ENCODE measurements at regions not wholly inside any gene's neighbourhood (a gene's known extent, or its start where the extent isn't known, plus 50 kb on each side); places are given as distances from the start of the nearest gene placed in this dataset.

DNA sequence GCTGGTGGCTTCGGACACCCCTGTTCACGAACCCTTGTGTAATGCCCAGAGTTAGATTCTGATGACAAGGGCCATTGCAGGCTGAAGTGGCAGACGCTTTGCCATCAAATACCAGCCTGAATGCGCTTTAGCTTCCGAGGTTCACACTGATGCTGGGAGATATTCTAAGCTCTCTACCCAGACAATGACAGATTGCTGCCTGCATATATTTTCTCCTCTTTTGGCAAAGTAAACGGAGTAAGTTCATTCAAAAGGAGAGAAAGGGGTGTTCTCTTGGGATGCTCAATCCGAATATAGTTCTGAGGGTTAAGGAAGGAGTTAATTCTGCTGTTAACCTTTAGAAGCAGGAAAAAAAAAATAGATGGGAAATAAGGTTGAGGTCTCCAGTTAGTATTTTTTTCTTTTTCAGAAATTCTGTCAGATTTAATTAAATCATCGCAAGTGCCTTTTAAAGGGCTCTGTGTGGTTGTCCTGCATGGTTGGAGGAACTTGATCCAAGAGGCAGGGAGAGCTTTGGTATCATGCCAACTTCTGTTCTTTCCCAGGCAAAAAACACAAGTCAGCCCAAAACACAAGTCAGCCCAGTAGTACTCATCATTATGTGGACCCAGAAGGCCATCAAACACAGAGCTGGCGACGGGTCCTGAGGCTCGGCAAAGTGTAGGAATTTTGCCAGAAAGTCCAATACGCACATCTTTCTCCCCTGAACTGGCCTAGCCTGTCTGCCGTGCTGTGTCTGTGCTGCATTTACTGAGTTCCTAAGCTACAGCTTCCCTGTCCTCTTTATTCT, 70.9 kb upstream of the ST8SIA2 start:
- no peaks in the 10 kb centered on the region for H3K36me3 ChIP-seq
- WGBS, 2 donors: 52 to 57% methylated on average over 13 of the region's 13 CpGs
- H3K4me1 ChIP-seq: peaks cover 0 to 13% (median 0%) of the 10 kb centered on the region in 4 donors
- no peaks in the 10 kb centered on the region for H3K9me3 ChIP-seq
- no peak overlapping the region for H3K27ac ChIP-seq
- no peak overlapping the region for H3K4me3 ChIP-seq
- TF ChIP-seq EP300 (IDR thresholded peaks at IDR 0.05): no peak
- no peak for TF ChIP-seq POLR2A (IDR thresholded peaks at IDR 0.05)
- no peak for TF ChIP-seq CTCF (IDR thresholded peaks at IDR 0.05)
- no peaks in the 10 kb centered on the region for H3K27me3 ChIP-seq
- peak in 1 of 2 donors; percentile 8 for DNase-seq (ENCODE audit: low spot score in 2 of 2)

GRCh38 chr15:92323525-92323924, 70.2 kb upstream of the ST8SIA2 start:
- DNase-seq (ENCODE audit: low spot score in 2 of 2): no peak
- 62 to 74% methylated on average over 3 of the region's 3 CpGs for WGBS, 2 donors
- peaks cover 0 to 13% (median 0%) of the 10 kb centered on the region in 4 donors for H3K4me1 ChIP-seq

DNA sequence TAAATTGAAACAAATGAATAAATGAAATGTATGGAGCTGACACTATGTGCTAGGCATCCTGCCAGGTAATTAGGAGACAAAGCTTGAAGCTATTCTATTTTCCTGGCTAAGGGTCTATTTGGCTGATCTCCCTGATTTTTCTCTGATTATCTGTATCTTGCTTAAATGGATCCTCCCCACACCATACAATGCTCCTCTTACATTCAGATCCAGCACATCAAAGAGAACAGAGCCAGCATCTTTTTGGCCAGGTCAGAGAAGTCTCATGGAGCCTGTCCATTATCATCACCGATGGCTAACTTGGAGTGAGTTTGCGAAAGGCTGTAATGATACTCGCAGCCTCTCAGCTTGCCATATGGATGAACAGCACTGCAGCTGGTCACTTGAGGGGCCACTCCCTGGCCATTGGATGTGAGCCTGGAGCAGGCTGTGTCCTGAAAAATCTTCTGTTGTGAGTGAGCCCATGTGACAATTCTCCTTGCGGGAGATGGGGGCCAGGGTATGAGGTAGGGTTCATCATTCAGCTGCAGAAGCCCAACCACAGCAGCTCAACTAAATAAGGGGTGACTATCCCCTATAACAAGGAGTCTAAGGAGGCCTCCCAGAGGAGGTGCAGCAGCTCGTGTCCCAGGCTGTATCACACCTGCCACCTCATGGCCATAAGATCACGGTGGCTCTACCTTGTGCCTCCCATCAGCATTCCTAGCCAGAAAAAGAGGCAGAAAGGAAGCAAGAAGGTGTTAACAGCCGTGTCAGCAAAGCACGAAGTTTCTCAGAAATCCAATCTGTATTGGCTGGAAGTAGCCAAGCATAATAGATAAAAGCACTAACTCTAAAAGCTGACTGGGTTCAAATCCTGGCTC, 69.3 kb upstream of the ST8SIA2 start:
- TF ChIP-seq POLR2A (IDR thresholded peaks at IDR 0.05) (no peak), EP300 (IDR thresholded peaks at IDR 0.05) (no peak), CTCF (IDR thresholded peaks at IDR 0.05) (no peak)
- Histone ChIP-seq H3K27ac (no peak overlapping the region), H3K27me3 (no peaks in the 10 kb centered on the region), H3K4me1 (peaks cover 0 to 13% (median 0%) of the 10 kb centered on the region in 4 donors), H3K36me3 (no peaks in the 10 kb centered on the region), H3K9me3 (no peaks in the 10 kb centered on the region), H3K4me3 (no peak overlapping the region)
- no peak for DNase-seq (ENCODE audit: low spot score in 2 of 2)
- 64 to 73% methylated on average over 7 of the region's 8 CpGs for WGBS, 2 donors

More at GRCh38 chr15:92323525-92323924, 70.2 kb upstream of the ST8SIA2 start:
- TF ChIP-seq POLR2A (IDR thresholded peaks at IDR 0.05) (no peak), CTCF (IDR thresholded peaks at IDR 0.05) (no peak), EP300 (IDR thresholded peaks at IDR 0.05) (no peak)
- H3K36me3 ChIP-seq: no peaks in the 10 kb centered on the region
- H3K27ac ChIP-seq: no peak overlapping the region
- no peaks in the 10 kb centered on the region for H3K27me3 ChIP-seq
- no peak overlapping the region for H3K4me3 ChIP-seq
- no peaks in the 10 kb centered on the region for H3K9me3 ChIP-seq

DNA sequence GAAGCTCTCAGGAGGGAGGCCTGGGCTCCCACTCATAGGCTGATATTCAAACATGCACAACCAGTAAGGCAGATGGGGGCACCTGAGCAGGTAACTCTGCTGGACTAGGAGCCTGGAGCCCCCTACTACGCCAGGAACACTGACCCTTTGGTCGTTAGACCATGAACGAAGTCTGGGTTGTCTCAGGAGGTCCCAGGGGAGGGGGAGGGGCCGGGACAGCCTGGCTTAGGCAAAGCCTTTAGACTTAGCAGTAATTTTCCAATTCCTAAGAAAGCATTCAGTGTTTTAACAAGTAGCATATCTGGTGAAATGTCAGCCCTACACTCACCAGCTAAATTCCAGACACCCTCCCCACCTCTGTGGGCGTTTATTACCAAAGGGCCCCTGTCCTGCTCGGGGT, 67.4 kb upstream of the ST8SIA2 start:
- Histone ChIP-seq H3K36me3 (no peaks in the 10 kb centered on the region), H3K27ac (no peak overlapping the region), H3K9me3 (no peaks in the 10 kb centered on the region), H3K4me3 (no peak overlapping the region), H3K4me1 (peaks cover 0 to 13% (median 0%) of the 10 kb centered on the region in 4 donors), H3K27me3 (no peaks in the 10 kb centered on the region)
- no peak for DNase-seq (ENCODE audit: low spot score in 2 of 2)
- TF ChIP-seq POLR2A (IDR thresholded peaks at IDR 0.05) (no peak), EP300 (IDR thresholded peaks at IDR 0.05) (no peak), CTCF (IDR thresholded peaks at IDR 0.05) (no peak)
- 18 to 22% methylated on average over 5 to 6 of the region's 6 CpGs for WGBS, 2 donors

GRCh38 chr15:92327033-92327432, 66.6 kb upstream of the ST8SIA2 start:
- TF ChIP-seq POLR2A (IDR thresholded peaks at IDR 0.05) (no peak), EP300 (IDR thresholded peaks at IDR 0.05) (no peak), CTCF (IDR thresholded peaks at IDR 0.05) (no peak)
- Histone ChIP-seq H3K4me3 (no peak overlapping the region), H3K36me3 (no peaks in the 10 kb centered on the region), H3K4me1 (peaks cover 0 to 13% (median 0%) of the 10 kb centered on the region in 4 donors), H3K9me3 (peaks cover 0 to 3% (median 0%) of the 10 kb centered on the region in 4 donors), H3K27me3 (no peaks in the 10 kb centered on the region), H3K27ac (no peak overlapping the region)
- WGBS, 2 donors: 63 to 66% methylated on average over 4 of the region's 4 CpGs
- no peak for DNase-seq (ENCODE audit: low spot score in 2 of 2)
